HL-60 (cell line): ENCODE measurements at regions not wholly inside any gene's neighbourhood (a gene's known extent, or its start where the extent isn't known, plus 50 kb on each side); places are given as distances from the start of the nearest gene placed in this dataset.

Source experiments
- GABPA ChIP-seq: IDR thresholded peaks from 2 replicates; pipeline ENCODE4 v1.6.1; 2012; ENCODE audit warnings: low read depth
- POLR2AphosphoS5 ChIP-seq: IDR thresholded peaks from 2 replicates; pipeline ENCODE4 v1.6.1; 2012; ENCODE audit warnings: low read depth
- TF ChIP-seq, protein P1 (sequence below): IDR thresholded peaks from one replicate; pipeline ENCODE4 v1.5.1; 2011; ENCODE audit warnings: low read length, control low read depth, inconsistent platforms; ENCODE audit not compliant: insufficient read depth

DNA sequence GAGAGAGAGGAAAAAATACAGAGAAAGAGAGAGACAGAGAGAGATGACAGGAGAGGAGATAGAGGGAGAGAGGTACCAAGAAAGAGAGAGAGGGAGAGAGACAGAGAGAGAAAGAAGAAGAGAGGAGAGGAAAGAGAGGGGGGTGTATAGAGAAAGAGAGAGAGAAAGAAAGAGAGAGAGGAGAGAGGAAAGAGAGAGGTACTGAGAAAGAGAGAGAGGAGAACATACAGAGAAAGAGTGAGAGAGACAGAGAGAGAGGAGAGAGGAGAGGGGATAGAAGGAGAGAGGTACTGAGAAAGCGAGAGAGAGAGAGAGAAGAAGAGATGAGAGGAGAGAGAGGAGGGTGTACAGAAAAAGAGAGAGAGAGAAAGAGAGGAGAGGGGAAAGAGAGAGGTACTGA lies 269.4 kb downstream of the CRLF2 start:
- TF ChIP-seq, protein P1, sequence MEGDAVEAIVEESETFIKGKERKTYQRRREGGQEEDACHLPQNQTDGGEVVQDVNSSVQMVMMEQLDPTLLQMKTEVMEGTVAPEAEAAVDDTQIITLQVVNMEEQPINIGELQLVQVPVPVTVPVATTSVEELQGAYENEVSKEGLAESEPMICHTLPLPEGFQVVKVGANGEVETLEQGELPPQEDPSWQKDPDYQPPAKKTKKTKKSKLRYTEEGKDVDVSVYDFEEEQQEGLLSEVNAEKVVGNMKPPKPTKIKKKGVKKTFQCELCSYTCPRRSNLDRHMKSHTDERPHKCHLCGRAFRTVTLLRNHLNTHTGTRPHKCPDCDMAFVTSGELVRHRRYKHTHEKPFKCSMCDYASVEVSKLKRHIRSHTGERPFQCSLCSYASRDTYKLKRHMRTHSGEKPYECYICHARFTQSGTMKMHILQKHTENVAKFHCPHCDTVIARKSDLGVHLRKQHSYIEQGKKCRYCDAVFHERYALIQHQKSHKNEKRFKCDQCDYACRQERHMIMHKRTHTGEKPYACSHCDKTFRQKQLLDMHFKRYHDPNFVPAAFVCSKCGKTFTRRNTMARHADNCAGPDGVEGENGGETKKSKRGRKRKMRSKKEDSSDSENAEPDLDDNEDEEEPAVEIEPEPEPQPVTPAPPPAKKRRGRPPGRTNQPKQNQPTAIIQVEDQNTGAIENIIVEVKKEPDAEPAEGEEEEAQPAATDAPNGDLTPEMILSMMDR, result no peak
- TF ChIP-seq GABPA (no peak), POLR2AphosphoS5 (no peak)
